OCI-LY3 (cell line): ENCODE measurements at regions not wholly inside any gene's neighbourhood (a gene's known extent, or its start where the extent isn't known, plus 50 kb on each side); places are given as distances from the start of the nearest gene placed in this dataset.

Experiments
- H2AFZ ChIP-seq: fragments of 200-600, 300-600 bp; shearing (Covaris generic); 2 replicates; pipeline ENCODE4 v1.6.0; 2014; ENCODE audit warnings: antibody characterized with exemption, low read depth, low read length
- H3K27ac ChIP-seq: fragments of 200-600, 300-600 bp; sonication (generic); 2 replicates; pipeline ENCODE4 v1.5.1; 2014; ENCODE audit warnings: mild to moderate bottlenecking, low read length, moderate library complexity, mixed read lengths
- H3K27me3 ChIP-seq: fragments of 200-600, 300-600 bp; sonication (generic); 2 replicates; pipeline ENCODE4 v1.6.1; 2014; ENCODE audit warnings: low read depth, low read length, mixed read lengths
- H3K36me3 ChIP-seq: fragments of 200-600, 300-600 bp; sonication (generic); replicated peaks from 2 replicates; pipeline ENCODE3; 2014; ENCODE audit warnings: low read depth, low read length, mixed read lengths
- H3K4me1 ChIP-seq: fragments of 300-600, 200-600 bp; sonication (generic); 2 replicates; pipeline ENCODE4 v1.6.1; 2014; ENCODE audit warnings: low read length, mixed read lengths
- H3K4me2 ChIP-seq: fragments of 200-600, 300-600 bp; sonication (generic); 2 replicates; pipeline ENCODE4 v1.6.1; 2014; ENCODE audit warnings: low read length, mixed read lengths
- H3K4me3 ChIP-seq: fragments of 300-600, 200-600 bp; sonication (generic); 2 replicates; pipeline ENCODE4 v1.5.1; 2014; ENCODE audit warnings: antibody characterized with exemption, mild to moderate bottlenecking, low read length, moderate library complexity
- H3K79me2 ChIP-seq: fragments of 300-600, 200-600 bp; shearing (Covaris generic); 2 replicates; pipeline ENCODE4 v1.6.1; 2014; ENCODE audit warnings: mild to moderate bottlenecking, low read length, mixed read lengths
- H3K9ac ChIP-seq: fragments of 300-600, 200-600 bp; shearing (Covaris generic); 2 replicates; pipeline ENCODE4 v1.6.0; 2014; ENCODE audit warnings: mild to moderate bottlenecking, low read length, moderate library complexity
- H3K9me3 ChIP-seq: fragments of 200-600, 300-600 bp; shearing (Covaris generic); 2 replicates; pipeline ENCODE4 v1.6.1; 2014; ENCODE audit warnings: low read length, mixed read lengths; ENCODE audit not compliant: insufficient read depth
- H4K20me1 ChIP-seq: fragments of 200-600, 300-600 bp; sonication (generic); 2 replicates; pipeline ENCODE4 v1.6.1; 2016; ENCODE audit warnings: low read length, mixed read lengths; ENCODE audit not compliant: insufficient read depth
- CTCF ChIP-seq: fragments of 200-600, 300-600 bp; sonication (generic); IDR thresholded peaks from 2 replicates; pipeline ENCODE4 v1.5.1; 2014; ENCODE audit warnings: antibody characterized with exemption, low read length, low read depth
- EZH2phosphoT487 ChIP-seq: fragments of 200-600 bp; shearing (Covaris generic); IDR thresholded peaks from 2 replicates; pipeline ENCODE4 v1.6.1; 2018; ENCODE audit warnings: antibody characterized with exemption, mixed run types, low read depth

- Histone ChIP-seq H3K79me2 (no peaks in the 10 kb centered on the region), H3K4me2 (no peak overlapping the region), H3K9ac (no peak overlapping the region), H4K20me1 (no peaks in the 10 kb centered on the region), H3K27me3 (no peaks in the 10 kb centered on the region; the same call in 1 of the 2 replicates), H3K4me3 (no peak overlapping the region), H3K27ac (no peak overlapping the region), H3K36me3 (no peaks in the 10 kb centered on the region), H2AFZ (no peak overlapping the region), H3K9me3 (no peaks in the 10 kb centered on the region), H3K4me1 (no peaks in the 10 kb centered on the region)
- no peak for TF ChIP-seq EZH2phosphoT487
- TF ChIP-seq CTCF = no peak
Observed at GRCh38 chr2:67707896-67708295, 310.8 kb downstream of the ETAA1 start.

DNA sequence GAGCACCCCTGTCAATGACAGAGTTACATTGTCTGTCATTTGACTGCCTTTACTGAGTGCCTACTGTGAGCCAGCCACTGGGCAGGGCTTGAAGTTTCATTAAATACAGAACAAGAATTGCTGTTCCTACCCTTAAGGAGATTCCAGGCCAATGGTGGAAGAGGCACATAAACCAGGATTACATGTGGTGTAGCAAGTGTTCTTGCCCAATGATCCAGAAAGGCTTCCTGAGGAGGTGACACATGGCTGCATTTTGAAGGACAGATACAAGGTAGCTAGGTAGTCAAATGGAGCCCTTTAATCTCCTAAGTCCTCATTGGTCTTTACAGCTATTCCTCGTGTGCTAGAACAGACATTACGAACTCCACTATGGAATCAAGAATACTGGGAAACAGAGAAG is 312.7 kb downstream of the ETAA1 start:
- Histone ChIP-seq H3K9ac (no peak overlapping the region), H3K79me2 (no peaks in the 10 kb centered on the region), H3K4me3 (no peak overlapping the region), H3K9me3 (no peaks in the 10 kb centered on the region), H3K27me3 (no peaks in the 10 kb centered on the region), H2AFZ (no peak overlapping the region), H3K27ac (no peak overlapping the region), H3K36me3 (no peaks in the 10 kb centered on the region), H4K20me1 (no peaks in the 10 kb centered on the region), H3K4me1 (no peaks in the 10 kb centered on the region), H3K4me2 (no peak overlapping the region)
- TF ChIP-seq CTCF = no peak
- no peak for TF ChIP-seq EZH2phosphoT487

- no peak overlapping the region for H2AFZ ChIP-seq
- no peak overlapping the region for H3K9ac ChIP-seq
- TF ChIP-seq EZH2phosphoT487 = no peak
- TF ChIP-seq CTCF = no peak
- no peaks in the 10 kb centered on the region for H3K4me1 ChIP-seq
- H3K27ac ChIP-seq = no peak overlapping the region
- no peaks in the 10 kb centered on the region for H3K27me3 ChIP-seq
- no peaks in the 10 kb centered on the region for H3K79me2 ChIP-seq
- H3K36me3 ChIP-seq = no peaks in the 10 kb centered on the region
- no peaks in the 10 kb centered on the region for H3K9me3 ChIP-seq
- H4K20me1 ChIP-seq = no peaks in the 10 kb centered on the region
- no peak overlapping the region for H3K4me2 ChIP-seq
- no peak overlapping the region for H3K4me3 ChIP-seq
Observed at GRCh38 chr2:67712484-67712883, 315.4 kb downstream of the ETAA1 start.

DNA sequence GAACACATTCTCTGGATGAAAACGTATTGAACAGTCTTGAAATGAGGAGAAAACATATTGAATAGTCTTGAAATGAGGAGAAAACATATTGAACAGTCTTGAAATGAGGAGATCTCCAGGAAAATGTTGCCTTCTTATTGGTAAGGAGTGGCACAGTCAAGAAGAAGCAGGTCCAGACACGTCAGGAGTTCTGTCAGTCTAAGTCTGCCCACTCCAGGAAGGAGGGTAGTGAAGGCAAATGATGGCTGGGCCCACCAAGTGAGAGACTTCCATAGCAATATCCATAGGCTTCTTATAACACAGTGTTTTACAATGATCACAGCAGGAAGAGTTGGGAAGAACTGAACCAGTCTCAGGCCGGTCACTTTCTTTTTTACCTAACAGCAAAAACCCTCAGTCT is 316.2 kb downstream of the ETAA1 start:
- no peak for TF ChIP-seq CTCF
- TF ChIP-seq EZH2phosphoT487 = no peak
- H3K27ac ChIP-seq = no peak overlapping the region
- no peaks in the 10 kb centered on the region for H4K20me1 ChIP-seq
- no peak overlapping the region for H3K4me3 ChIP-seq
- no peak overlapping the region for H3K9ac ChIP-seq
- H2AFZ ChIP-seq = no peak overlapping the region
- no peaks in the 10 kb centered on the region for H3K36me3 ChIP-seq
- no peaks in the 10 kb centered on the region for H3K4me1 ChIP-seq
- H3K27me3 ChIP-seq = no peaks in the 10 kb centered on the region
- no peaks in the 10 kb centered on the region for H3K79me2 ChIP-seq
- no peaks in the 10 kb centered on the region for H3K9me3 ChIP-seq
- no peak overlapping the region for H3K4me2 ChIP-seq
